ENCODE measurements at regions not wholly inside any gene's neighbourhood (a gene's known extent, or its start where the extent isn't known, plus 50 kb on each side); places are given as distances from the start of the nearest gene placed in this dataset.

GRCh38 chr9:11792870-11793269 lies 900.3 kb upstream of the TYRP1 start:
- Histone ChIP-seq H3K4me3 (ENCODE audit: low read length in 3 of 3) (no peak overlapping the region), H3K9ac (ENCODE audit: low read length in 3 of 3) (no peak overlapping the region), H3K4me1 (ENCODE audit: control insufficient read depth in 2 of 3, insufficient read depth in 2 of 3, low read depth in 1 of 3, low read length in 3 of 3) (no peaks in the 10 kb centered on the region), H3K27me3 (ENCODE audit: control insufficient read depth, insufficient read depth, low read length) (no peaks in the 10 kb centered on the region), H3K36me3 (ENCODE audit: control insufficient read depth in 2 of 3, insufficient read depth in 3 of 3, low read length in 3 of 3) (no peaks in the 10 kb centered on the region), H3K27ac (ENCODE audit: low read depth in 2 of 2, low read length in 2 of 2) (no peak overlapping the region), H3K9me3 (ENCODE audit: control insufficient read depth in 2 of 3, insufficient read depth in 1 of 3, low read length in 3 of 3) (no peaks in the 10 kb centered on the region)
- intact Hi-C loops (cut with DNase I) = no loop called here
- TF ChIP-seq, protein P1, sequence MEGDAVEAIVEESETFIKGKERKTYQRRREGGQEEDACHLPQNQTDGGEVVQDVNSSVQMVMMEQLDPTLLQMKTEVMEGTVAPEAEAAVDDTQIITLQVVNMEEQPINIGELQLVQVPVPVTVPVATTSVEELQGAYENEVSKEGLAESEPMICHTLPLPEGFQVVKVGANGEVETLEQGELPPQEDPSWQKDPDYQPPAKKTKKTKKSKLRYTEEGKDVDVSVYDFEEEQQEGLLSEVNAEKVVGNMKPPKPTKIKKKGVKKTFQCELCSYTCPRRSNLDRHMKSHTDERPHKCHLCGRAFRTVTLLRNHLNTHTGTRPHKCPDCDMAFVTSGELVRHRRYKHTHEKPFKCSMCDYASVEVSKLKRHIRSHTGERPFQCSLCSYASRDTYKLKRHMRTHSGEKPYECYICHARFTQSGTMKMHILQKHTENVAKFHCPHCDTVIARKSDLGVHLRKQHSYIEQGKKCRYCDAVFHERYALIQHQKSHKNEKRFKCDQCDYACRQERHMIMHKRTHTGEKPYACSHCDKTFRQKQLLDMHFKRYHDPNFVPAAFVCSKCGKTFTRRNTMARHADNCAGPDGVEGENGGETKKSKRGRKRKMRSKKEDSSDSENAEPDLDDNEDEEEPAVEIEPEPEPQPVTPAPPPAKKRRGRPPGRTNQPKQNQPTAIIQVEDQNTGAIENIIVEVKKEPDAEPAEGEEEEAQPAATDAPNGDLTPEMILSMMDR (IDR thresholded peaks at IDR 0.05; ENCODE audit: borderline replicate concordance, extremely low read depth, insufficient read depth) = no peak
- FAIRE-seq (no peak), DNase-seq (no peak)

GRCh38 chr9:11794984-11795383 lies 898.2 kb upstream of the TYRP1 start:
- intact Hi-C loops (cut with DNase I) = no loop called here
- Histone ChIP-seq H3K27ac (ENCODE audit: low read depth in 2 of 2, low read length in 2 of 2) (no peak overlapping the region), H3K27me3 (ENCODE audit: control insufficient read depth, insufficient read depth, low read length) (no peaks in the 10 kb centered on the region), H3K4me1 (ENCODE audit: control insufficient read depth in 2 of 3, insufficient read depth in 2 of 3, low read depth in 1 of 3, low read length in 3 of 3) (no peaks in the 10 kb centered on the region), H3K36me3 (ENCODE audit: control insufficient read depth in 2 of 3, insufficient read depth in 3 of 3, low read length in 3 of 3) (no peaks in the 10 kb centered on the region), H3K9ac (ENCODE audit: low read length in 3 of 3) (no peak overlapping the region), H3K4me3 (ENCODE audit: low read length in 3 of 3) (no peak overlapping the region), H3K9me3 (ENCODE audit: control insufficient read depth in 2 of 3, insufficient read depth in 1 of 3, low read length in 3 of 3) (no peaks in the 10 kb centered on the region)
- TF ChIP-seq, protein P1 (IDR thresholded peaks at IDR 0.05; ENCODE audit: borderline replicate concordance, extremely low read depth, insufficient read depth) = no peak
- FAIRE-seq = no peak
- DNase-seq = no peak

DNA sequence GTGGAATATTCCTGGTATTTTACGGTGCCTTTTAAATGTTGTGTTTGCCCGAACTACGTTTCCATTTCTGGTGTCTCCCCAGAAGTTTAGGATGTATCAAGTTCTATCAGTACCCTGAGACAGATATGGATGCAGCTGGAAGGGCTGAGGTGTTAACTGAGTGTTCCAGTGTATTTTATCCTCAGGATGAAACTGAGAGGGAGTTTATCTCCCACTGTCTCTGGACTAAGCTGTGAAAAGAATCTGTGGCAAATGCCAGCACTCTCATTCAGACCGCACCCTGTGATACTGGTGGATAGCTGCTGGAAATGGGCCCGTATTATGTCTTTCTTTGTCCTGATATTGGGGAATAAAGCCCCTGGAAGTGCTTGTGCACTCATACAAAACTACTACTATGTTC lies 887.2 kb upstream of the TYRP1 start:
- intact Hi-C loops (cut with DNase I) = no loop called here
- H3K27me3 ChIP-seq (ENCODE audit: control insufficient read depth, insufficient read depth, low read length) = no peaks in the 10 kb centered on the region
- FAIRE-seq (no peak), DNase-seq (no peak)
- TF ChIP-seq, protein P1 (IDR thresholded peaks at IDR 0.05; ENCODE audit: borderline replicate concordance, extremely low read depth, insufficient read depth) = no peak
- H3K27ac ChIP-seq (ENCODE audit: low read depth in 2 of 2, low read length in 2 of 2) = no peak overlapping the region
- no peak overlapping the region for H3K4me3 ChIP-seq (ENCODE audit: low read length in 3 of 3)
- H3K9ac ChIP-seq (ENCODE audit: low read length in 3 of 3) = no peak overlapping the region
- no peaks in the 10 kb centered on the region for H3K4me1 ChIP-seq (ENCODE audit: control insufficient read depth in 2 of 3, insufficient read depth in 2 of 3, low read depth in 1 of 3, low read length in 3 of 3)
- no peaks in the 10 kb centered on the region for H3K9me3 ChIP-seq (ENCODE audit: control insufficient read depth in 2 of 3, insufficient read depth in 1 of 3, low read length in 3 of 3)
- H3K36me3 ChIP-seq (ENCODE audit: control insufficient read depth in 2 of 3, insufficient read depth in 3 of 3, low read length in 3 of 3) = no peaks in the 10 kb centered on the region

DNA sequence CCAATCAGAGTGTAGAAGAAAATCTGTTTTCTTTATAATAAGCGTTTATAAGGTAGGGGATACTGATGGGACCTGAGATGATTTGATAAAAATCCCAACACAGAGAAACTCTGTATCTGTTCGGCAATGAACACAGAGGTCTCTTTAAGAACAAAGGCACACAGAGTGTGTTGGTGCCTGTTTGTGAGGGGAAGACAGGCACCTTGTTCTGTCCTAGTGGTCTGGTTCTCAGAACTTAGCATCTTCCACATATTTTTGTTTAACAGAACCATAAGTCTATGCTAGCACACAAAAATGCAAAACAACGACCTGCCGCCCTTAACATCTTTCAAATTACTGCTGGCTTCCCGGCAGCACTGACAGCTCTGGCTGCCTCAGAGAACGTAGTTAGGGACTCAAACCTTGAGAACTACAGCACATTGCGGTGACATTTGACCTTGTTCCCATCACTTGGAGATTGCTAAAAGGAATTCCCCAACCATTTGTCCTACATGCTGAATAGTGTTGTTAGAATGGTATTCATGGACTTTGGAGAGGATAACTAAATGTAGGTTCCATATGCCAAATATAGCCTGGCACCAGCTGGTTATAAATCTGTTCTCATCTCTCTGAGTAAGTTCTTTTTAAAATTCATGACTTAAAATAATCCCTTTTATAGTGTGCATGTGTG lies 871.7 kb upstream of the TYRP1 start:
- Histone ChIP-seq H3K27me3 (ENCODE audit: control insufficient read depth, insufficient read depth, low read length) (no peaks in the 10 kb centered on the region), H3K36me3 (ENCODE audit: control insufficient read depth in 2 of 3, insufficient read depth in 3 of 3, low read length in 3 of 3) (no peaks in the 10 kb centered on the region), H3K4me1 (ENCODE audit: control insufficient read depth in 2 of 3, insufficient read depth in 2 of 3, low read depth in 1 of 3, low read length in 3 of 3) (no peaks in the 10 kb centered on the region), H3K27ac (ENCODE audit: low read depth in 2 of 2, low read length in 2 of 2) (no peak overlapping the region), H3K9me3 (ENCODE audit: control insufficient read depth in 2 of 3, insufficient read depth in 1 of 3, low read length in 3 of 3) (no peaks in the 10 kb centered on the region), H3K9ac (ENCODE audit: low read length in 3 of 3) (no peak overlapping the region), H3K4me3 (ENCODE audit: low read length in 3 of 3) (no peak overlapping the region)
- TF ChIP-seq, protein P1 (IDR thresholded peaks at IDR 0.05; ENCODE audit: borderline replicate concordance, extremely low read depth, insufficient read depth) = no peak
- FAIRE-seq (no peak), DNase-seq (peak in 1 of 5 donors; percentile 3)
- intact Hi-C loops (cut with DNase I) = no loop called here

Data from kidney (tissue), 13 donors.